Fibroblast of mammary gland (primary cell): ENCODE measurements at regions not wholly inside any gene's neighbourhood (a gene's known extent, or its start where the extent isn't known, plus 50 kb on each side); places are given as distances from the start of the nearest gene placed in this dataset.
A peak's percentile ranks its signal among the peaks of the same experiment; 100 is the strongest.

Source experiments
- DNase-seq: peaks from one replicate; pipeline ENCODE4 v3.0.0-alpha.2; 2010; ENCODE audit warnings: low read depth
- H3K4me3 ChIP-seq: 2 replicates; pipeline ENCODE4 v1.5.1; 2011; ENCODE audit warnings: low read depth, mild to moderate bottlenecking, low read length, moderate library complexity; ENCODE audit not compliant: control insufficient read depth
- CTCF ChIP-seq: conservative IDR thresholded peaks from 2 replicates; pipeline ENCODE4 v1.5.1; 2011; ENCODE audit warnings: low read depth, low read length, inconsistent platforms; ENCODE audit not compliant: control insufficient read depth, insufficient read depth

- TF ChIP-seq CTCF: no peak
- DNase-seq: no peak
Measured at GRCh38 chr2:67499989-67500388, 102.9 kb downstream of the ETAA1 start.

GRCh38 chr2:67500541-67500940, 103.4 kb downstream of the ETAA1 start:
- H3K4me3 ChIP-seq: no peak overlapping the region
- DNase-seq: no peak
- no peak for TF ChIP-seq CTCF

More at GRCh38 chr2:67499989-67500388, 102.9 kb downstream of the ETAA1 start:
- no peak overlapping the region for H3K4me3 ChIP-seq

GRCh38 chr2:67502346-67503065, 105.4 kb downstream of the ETAA1 start:
- TF ChIP-seq CTCF: no peak
- no peak overlapping the region for H3K4me3 ChIP-seq
- DNase-seq: peak; percentile 26

- H3K4me3 ChIP-seq: no peak overlapping the region
- DNase-seq: peak; percentile 97
- TF ChIP-seq CTCF: no peak
Measured at GRCh38 chr2:67503066-67503795, 106.1 kb downstream of the ETAA1 start.

- H3K4me3 ChIP-seq: no peak overlapping the region
- TF ChIP-seq CTCF: no peak
- DNase-seq: peak; percentile 83
Measured at GRCh38 chr2:67510745-67511144, 113.6 kb downstream of the ETAA1 start.

- no peak for TF ChIP-seq CTCF
- DNase-seq: peak; percentile 91
- H3K4me3 ChIP-seq: no peak overlapping the region
Measured at GRCh38 chr2:67514515-67514914, 117.4 kb downstream of the ETAA1 start.
